Upper lobe of left lung (tissue), 6 donors: ENCODE measurements at regions not wholly inside any gene's neighbourhood (a gene's known extent, or its start where the extent isn't known, plus 50 kb on each side); places are given as distances from the start of the nearest gene placed in this dataset.

Source experiments
- ATAC-seq, 2 donors: fragments of 200-7000 bp; cut with Tn5 transposase; one replicate each; pipeline ENCODE4 v1.9.1; 2022; ENCODE audit warnings: mild to moderate bottlenecking in 2 of 2, moderate library complexity in 2 of 2; ENCODE audit not compliant: low FRiP score in 2 of 2
- DNase-seq, 2 donors: peaks; one replicate each; pipeline ENCODE4 v3.0.0-alpha.2; 2019 to 2020
- H3K27ac ChIP-seq, 4 donors: fragments of 200-600 bp; sonication (generic); one replicate each; pipeline ENCODE4 v1.5.1; 2016 to 2019
- H3K27me3 ChIP-seq, 4 donors: fragments of 200-600 bp; sonication (generic); one replicate each; pipeline ENCODE4 v1.5.1; 2017 to 2019
- H3K36me3 ChIP-seq, 4 donors: fragments of 200-600 bp; sonication (generic); one replicate each; pipeline ENCODE4 v1.5.1; 2016 to 2019
- H3K4me1 ChIP-seq, 4 donors: fragments of 200-600 bp; sonication (generic); one replicate each; pipeline ENCODE4 v1.5.1; 2018 to 2019
- H3K4me3 ChIP-seq, 4 donors: fragments of 200-600 bp; sonication (generic); one replicate each; pipeline ENCODE4 v1.5.1; 2017 to 2019; ENCODE audit warnings: mild to moderate bottlenecking in 2 of 4, moderate library complexity in 1 of 4
- H3K9me3 ChIP-seq, 4 donors: fragments of 200-600 bp; sonication (generic); one replicate each; pipeline ENCODE4 v1.5.1; 2018 to 2019
- CTCF ChIP-seq, 6 experiments: fragments of 450-650 bp in 4 of 6; fragments of 200-600 bp in 2 of 6; sonication (generic) in 2 of 6; IDR thresholded peaks; one replicate each; pipeline ENCODE4 v1.5.1; 2016 to 2019; ENCODE audit warnings: antibody characterized with exemption in 6 of 6
- EP300 ChIP-seq, 4 donors: sonication (generic); formaldehyde crosslinking; IDR thresholded peaks; one replicate each; pipeline ENCODE4 v1.5.1; 2017; ENCODE audit warnings: antibody characterized with exemption in 4 of 4, control low read depth in 2 of 4
- POLR2A ChIP-seq, 4 donors: fragments of 450-650 bp; IDR thresholded peaks; one replicate each; pipeline ENCODE4 v1.5.1; 2016 to 2017; ENCODE audit warnings: antibody characterized with exemption in 4 of 4, mild to moderate bottlenecking in 2 of 4
- POLR2AphosphoS5 ChIP-seq, 2 donors: sonication (generic); formaldehyde crosslinking; IDR thresholded peaks; one replicate each; pipeline ENCODE4 v1.5.1; 2017; ENCODE audit warnings: antibody characterized with exemption in 2 of 2
- WGBS, 2 donors: methylation state at CpG; one replicate each; pipeline ENCODE4 v1.1.5; 2017 to 2018; 5-methylcytosine and 5-hydroxymethylcytosine counted together
- donor health status: DM: no; HTN: no; CAD: no; lungs with moderate emphysema.
- donor health status: DM: no; HTN: yes; CAD: no; lungs with severe emphysema.

- TF ChIP-seq POLR2A (IDR thresholded peaks at IDR 0.05) (no peak), POLR2AphosphoS5 (IDR thresholded peaks at IDR 0.05) (no peak), CTCF (IDR thresholded peaks at IDR 0.05) (no peak), EP300 (IDR thresholded peaks at IDR 0.05) (no peak)
- no peaks in the 10 kb centered on the region for H3K4me1 ChIP-seq
- WGBS, 2 donors, result 75 to 82% methylated on average over 7 of the region's 7 CpGs
- no peaks in the 10 kb centered on the region for H3K27me3 ChIP-seq
- no peaks in the 10 kb centered on the region for H3K9me3 ChIP-seq
- ATAC-seq, result no peak
- DNase-seq, result no peak
- H3K27ac ChIP-seq, result no peak overlapping the region
- no peaks in the 10 kb centered on the region for H3K36me3 ChIP-seq
- no peak overlapping the region for H3K4me3 ChIP-seq
Observed at GRCh38 chr21:16550917-16551741, 821.3 kb downstream of the USP25 start.

GRCh38 chr21:16552880-16553279 lies 823.1 kb downstream of the USP25 start:
- Histone ChIP-seq H3K27me3 (no peaks in the 10 kb centered on the region), H3K4me3 (no peak overlapping the region), H3K27ac (no peak overlapping the region), H3K4me1 (no peaks in the 10 kb centered on the region), H3K36me3 (no peaks in the 10 kb centered on the region), H3K9me3 (no peaks in the 10 kb centered on the region)
- DNase-seq (no peak), ATAC-seq (no peak)
- TF ChIP-seq EP300 (IDR thresholded peaks at IDR 0.05) (no peak), CTCF (IDR thresholded peaks at IDR 0.05) (no peak), POLR2AphosphoS5 (IDR thresholded peaks at IDR 0.05) (no peak), POLR2A (IDR thresholded peaks at IDR 0.05) (no peak)
- 89 to 93% methylated on average over 2 of the region's 2 CpGs for WGBS, 2 donors

GRCh38 chr21:16554503-16554902 lies 824.7 kb downstream of the USP25 start:
- DNase-seq, result peak in 1 of 2 donors; percentile 47

GRCh38 chr21:16563116-16563515 lies 833.3 kb downstream of the USP25 start:
- no peak overlapping the region for H3K4me3 ChIP-seq
- no peak overlapping the region for H3K27ac ChIP-seq
- 80 to 85% methylated on average over 7 of the region's 7 CpGs for WGBS, 2 donors
- H3K4me1 ChIP-seq, result no peaks in the 10 kb centered on the region
- DNase-seq (no peak), ATAC-seq (no peak)
- TF ChIP-seq POLR2A (IDR thresholded peaks at IDR 0.05) (no peak), CTCF (IDR thresholded peaks at IDR 0.05) (no peak), POLR2AphosphoS5 (IDR thresholded peaks at IDR 0.05) (no peak), EP300 (IDR thresholded peaks at IDR 0.05) (no peak)
- no peaks in the 10 kb centered on the region for H3K27me3 ChIP-seq
- H3K9me3 ChIP-seq, result no peaks in the 10 kb centered on the region
- no peaks in the 10 kb centered on the region for H3K36me3 ChIP-seq

More at GRCh38 chr21:16554503-16554902, 824.7 kb downstream of the USP25 start:
- no peaks in the 10 kb centered on the region for H3K36me3 ChIP-seq
- no peaks in the 10 kb centered on the region for H3K9me3 ChIP-seq
- H3K4me1 ChIP-seq, result no peaks in the 10 kb centered on the region
- no peaks in the 10 kb centered on the region for H3K27me3 ChIP-seq
- no peak for ATAC-seq
- no peak for TF ChIP-seq POLR2A (IDR thresholded peaks at IDR 0.05)
- TF ChIP-seq EP300 (IDR thresholded peaks at IDR 0.05), result no peak
- TF ChIP-seq POLR2AphosphoS5 (IDR thresholded peaks at IDR 0.05), result no peak
- TF ChIP-seq CTCF (IDR thresholded peaks at IDR 0.05), result no peak
- 60 to 74% methylated on average over 9 of the region's 9 CpGs for WGBS, 2 donors
- no peak overlapping the region for H3K4me3 ChIP-seq
- no peak overlapping the region for H3K27ac ChIP-seq

GRCh38 chr21:16563795-16564194 lies 834.0 kb downstream of the USP25 start:
- Histone ChIP-seq H3K4me3 (no peak overlapping the region), H3K4me1 (no peaks in the 10 kb centered on the region), H3K9me3 (no peaks in the 10 kb centered on the region), H3K27ac (no peak overlapping the region), H3K27me3 (no peaks in the 10 kb centered on the region), H3K36me3 (no peaks in the 10 kb centered on the region)
- peak; percentile 31 to 42 for DNase-seq
- peak; percentile 36 to 87 for ATAC-seq
- TF ChIP-seq POLR2A (IDR thresholded peaks at IDR 0.05), result no peak
- no peak for TF ChIP-seq EP300 (IDR thresholded peaks at IDR 0.05)
- TF ChIP-seq POLR2AphosphoS5 (IDR thresholded peaks at IDR 0.05), result no peak
- WGBS, 2 donors, result 75 to 76% methylated on average over 7 of the region's 7 CpGs
